ENCODE measurements at regions not wholly inside any gene's neighbourhood (a gene's known extent, or its start where the extent isn't known, plus 50 kb on each side); places are given as distances from the start of the nearest gene placed in this dataset.

GRCh38 chr14:98786456-98786855 lies 485.5 kb downstream of the BCL11B start:
- TF ChIP-seq RFX5 (IDR thresholded peaks at IDR 0.05; ENCODE audit: low read length) = no peak
- TF ChIP-seq MAX (IDR thresholded peaks at IDR 0.05; ENCODE audit: low read depth) = no peak
- TF ChIP-seq TEAD4 (IDR thresholded peaks at IDR 0.05; ENCODE audit: borderline replicate concordance, insufficient read depth) = no peak
- TF ChIP-seq CTCF (IDR thresholded peaks at IDR 0.05) = no peak
- TF ChIP-seq ELF1 (IDR thresholded peaks at IDR 0.05) = no peak
- no peak for TF ChIP-seq YY1 (IDR thresholded peaks at IDR 0.05; ENCODE audit: low read depth)
- no peak for TF ChIP-seq PBX3 (IDR thresholded peaks at IDR 0.05)
- no peak for TF ChIP-seq USF1 (IDR thresholded peaks at IDR 0.05; ENCODE audit: borderline replicate concordance, low read depth)
- TF ChIP-seq TAF1 (IDR thresholded peaks at IDR 0.05; ENCODE audit: borderline replicate concordance, low read depth, low read length) = no peak
- no peak for TF ChIP-seq REST (IDR thresholded peaks at IDR 0.05; ENCODE audit: low read depth, low read length)
- TF ChIP-seq NRF1 (IDR thresholded peaks at IDR 0.05; ENCODE audit: low read depth, low read length) = no peak
- TF ChIP-seq GATA2 (CRISPR knock-in tag; IDR thresholded peaks at IDR 0.05) = no peak
- no peak for TF ChIP-seq NFIC (IDR thresholded peaks at IDR 0.05; ENCODE audit: borderline replicate concordance)
- TF ChIP-seq POLR2AphosphoS5 (IDR thresholded peaks at IDR 0.05; ENCODE audit: low read depth, low read length) = no peak

Data from SK-N-SH (cell line).